Right lobe of liver (tissue), 6 donors: ENCODE measurements at regions not wholly inside any gene's neighbourhood (a gene's known extent, or its start where the extent isn't known, plus 50 kb on each side); places are given as distances from the start of the nearest gene placed in this dataset.

Experiments
- ATAC-seq, 4 donors: fragments of 200-7000 bp; cut with Tn5 transposase; one replicate each; pipeline ENCODE4 v1.9.1; 2020; ENCODE audit warnings: mild to moderate bottlenecking in 4 of 4, moderate library complexity in 4 of 4
- DNase-seq, 3 donors: peaks; one replicate each; pipeline ENCODE4 v3.0.0-alpha.2; 2020
- H3K27ac ChIP-seq, 3 donors: fragments of 200-600 bp; one replicate each; pipeline ENCODE4 v1.8.0; 2022
- H3K27me3 ChIP-seq, 2 donors: fragments of 200-600 bp; one replicate each; pipeline ENCODE4 v1.8.0; 2022
- H3K36me3 ChIP-seq, 4 donors: fragments of 200-600 bp; sonication (generic) in 1 of 4; one replicate each; pipeline versions ENCODE4 v1.5.1 to v1.8.0; 2017 to 2022; ENCODE audit warnings: control low read depth in 1 of 4
- H3K4me1 ChIP-seq, 4 donors: fragments of 200-600 bp; sonication (generic) in 1 of 4; one replicate each; pipeline versions ENCODE4 v1.5.1 to v1.8.0; 2017 to 2022; ENCODE audit warnings: control low read depth in 1 of 4
- H3K4me3 ChIP-seq, 3 donors: fragments of 200-600 bp; one replicate each; pipeline ENCODE4 v1.8.0; 2022
- H3K9me3 ChIP-seq, 4 donors: fragments of 200-600 bp; sonication (generic) in 1 of 4; one replicate each; pipeline versions ENCODE4 v1.5.1 to v1.8.0; 2017 to 2022; ENCODE audit warnings: control low read depth in 1 of 4
- CTCF ChIP-seq, 4 donors: fragments of 200-600 bp in 3 of 4; fragments of 450-650 bp in 1 of 4; IDR thresholded peaks; one replicate each; pipeline versions ENCODE4 v1.5.1 to v1.8.0; 2016 to 2022; ENCODE audit warnings: antibody characterized with exemption in 4 of 4, mild to moderate bottlenecking in 2 of 4
- POLR2A ChIP-seq: fragments of 450-650 bp; IDR thresholded peaks from one replicate; pipeline ENCODE4 v1.6.1; 2017; ENCODE audit warnings: antibody characterized with exemption, mild to moderate bottlenecking
- WGBS: methylation state at CpG from one replicate; pipeline ENCODE4 v1.1.6; 2018; ENCODE audit warnings: low coverage, low lambda C conversion rate; ENCODE audit not compliant: insufficient coverage; ENCODE audit errors: missing lambda C conversion rate; 5-methylcytosine and 5-hydroxymethylcytosine counted together
- intact Hi-C, 2 donors: fragments of 100-400 bp; cut with DNase I; formaldehyde crosslinking; loops; one replicate each; pipeline versions ENCODE4 v1.11.2 to v1.14.1; 2022
- donor health status: DM: no; HTN: yes; CAD: no.
- donor health status: DM: no; HTN: no; CAD: no.
- donor health status: DM: no; HTN: no; CAD: no.
- donor health status: DM: no; HTN: yes; CAD: no.
- donor health status: DM: no; HTN: yes; CAD: no.

- Histone ChIP-seq H3K27me3 (no peaks in the 10 kb centered on the region), H3K36me3 (no peaks in the 10 kb centered on the region), H3K4me1 (no peaks in the 10 kb centered on the region), H3K27ac (no peak overlapping the region), H3K4me3 (no peak overlapping the region), H3K9me3 (no peaks in the 10 kb centered on the region)
- ATAC-seq (no peak), DNase-seq (no peak)
- TF ChIP-seq CTCF (IDR thresholded peaks at IDR 0.05): no peak
- TF ChIP-seq POLR2A: no peak
- intact Hi-C loops: no loop called here
Observed at GRCh38 chr15:37618353-37618752, 316.1 kb upstream of the TMCO5A start.

GRCh38 chr15:37619358-37620042 is 314.9 kb upstream of the TMCO5A start:
- Histone ChIP-seq H3K27me3 (no peaks in the 10 kb centered on the region), H3K36me3 (no peaks in the 10 kb centered on the region), H3K4me1 (no peaks in the 10 kb centered on the region), H3K9me3 (no peaks in the 10 kb centered on the region), H3K4me3 (no peak overlapping the region), H3K27ac (no peak overlapping the region)
- ATAC-seq (no peak), DNase-seq (no peak)
- TF ChIP-seq POLR2A (no peak), CTCF (IDR thresholded peaks at IDR 0.05) (no peak)
- WGBS: 88% methylated on average over 2 of the region's 2 CpGs
- intact Hi-C loops: no loop called here

GRCh38 chr15:37625576-37625975 is 308.9 kb upstream of the TMCO5A start:
- no peak for TF ChIP-seq CTCF (IDR thresholded peaks at IDR 0.05)
- TF ChIP-seq POLR2A: no peak
- DNase-seq (no peak), ATAC-seq (no peak)
- Histone ChIP-seq H3K9me3 (no peaks in the 10 kb centered on the region), H3K27me3 (no peaks in the 10 kb centered on the region), H3K4me1 (no peaks in the 10 kb centered on the region), H3K27ac (no peak overlapping the region), H3K4me3 (no peak overlapping the region), H3K36me3 (no peaks in the 10 kb centered on the region)
- intact Hi-C loops: no loop called here

- Histone ChIP-seq H3K27me3 (no peaks in the 10 kb centered on the region), H3K4me3 (no peak overlapping the region), H3K36me3 (no peaks in the 10 kb centered on the region), H3K27ac (no peak overlapping the region), H3K9me3 (no peaks in the 10 kb centered on the region), H3K4me1 (no peaks in the 10 kb centered on the region)
- DNase-seq (no peak), ATAC-seq (no peak)
- intact Hi-C loops: no loop called here
- no peak for TF ChIP-seq POLR2A
- TF ChIP-seq CTCF (IDR thresholded peaks at IDR 0.05): no peak
- WGBS: 50% methylated on average over 1 of the region's 1 CpG
Observed at GRCh38 chr15:37628507-37628906, 305.9 kb upstream of the TMCO5A start.

- WGBS: 54% methylated on average over 1 of the region's 1 CpG
- no peaks in the 10 kb centered on the region for H3K9me3 ChIP-seq
- H3K27me3 ChIP-seq: no peaks in the 10 kb centered on the region
- intact Hi-C loops: no loop called here
- H3K27ac ChIP-seq: no peak overlapping the region
- H3K4me1 ChIP-seq: no peaks in the 10 kb centered on the region
- ATAC-seq (no peak), DNase-seq (no peak)
- H3K36me3 ChIP-seq: no peaks in the 10 kb centered on the region
- TF ChIP-seq POLR2A (no peak), CTCF (IDR thresholded peaks at IDR 0.05) (no peak)
- no peak overlapping the region for H3K4me3 ChIP-seq
Observed at GRCh38 chr15:37636736-37637135, 297.7 kb upstream of the TMCO5A start.
